ENCODE measurements at regions not wholly inside any gene's neighbourhood (a gene's known extent, or its start where the extent isn't known, plus 50 kb on each side); places are given as distances from the start of the nearest gene placed in this dataset.

DNA sequence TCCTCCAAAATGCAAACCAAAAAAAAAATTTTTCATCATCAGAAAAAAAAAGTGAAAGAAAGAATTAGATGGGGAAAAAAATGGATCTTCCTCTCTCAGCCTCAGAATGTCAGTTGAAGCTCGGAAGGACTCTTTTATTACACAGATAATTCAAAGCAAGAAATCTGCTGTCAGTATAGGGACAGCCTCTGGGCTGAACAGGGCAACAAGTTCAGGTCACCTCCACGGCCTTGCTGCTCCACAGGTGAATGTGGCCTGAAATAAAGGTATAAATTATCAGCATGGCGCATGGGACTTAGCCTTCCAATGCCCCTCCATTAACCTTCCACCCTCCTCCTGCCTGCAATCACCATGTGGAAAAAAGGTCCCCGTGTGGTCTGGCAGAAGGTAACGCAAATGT lies 316.8 kb upstream of the POU3F3 start:
- no peak for DNase-seq (ENCODE audit: low spot score)

DNA sequence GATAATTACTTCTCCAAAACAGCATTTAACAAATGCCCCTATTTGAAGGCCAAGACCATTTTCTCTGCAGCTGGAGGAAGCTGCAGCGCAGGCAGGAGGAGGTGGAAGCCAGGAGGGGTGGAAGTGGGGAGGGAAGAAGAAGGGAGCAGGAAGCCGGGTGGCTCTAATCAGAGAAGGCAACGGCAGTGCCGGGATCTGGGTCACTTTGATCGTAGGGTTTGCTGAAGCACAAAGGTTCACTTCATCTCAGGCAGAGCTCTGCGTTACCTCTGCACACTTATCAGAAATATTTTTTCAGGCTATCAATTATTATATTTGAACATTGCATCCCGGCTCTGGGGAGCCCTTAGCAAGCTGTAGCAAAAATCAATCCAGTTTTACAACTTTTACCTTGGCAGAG lies 315.8 kb upstream of the POU3F3 start:
- DNase-seq (ENCODE audit: low spot score), result no peak

DNA sequence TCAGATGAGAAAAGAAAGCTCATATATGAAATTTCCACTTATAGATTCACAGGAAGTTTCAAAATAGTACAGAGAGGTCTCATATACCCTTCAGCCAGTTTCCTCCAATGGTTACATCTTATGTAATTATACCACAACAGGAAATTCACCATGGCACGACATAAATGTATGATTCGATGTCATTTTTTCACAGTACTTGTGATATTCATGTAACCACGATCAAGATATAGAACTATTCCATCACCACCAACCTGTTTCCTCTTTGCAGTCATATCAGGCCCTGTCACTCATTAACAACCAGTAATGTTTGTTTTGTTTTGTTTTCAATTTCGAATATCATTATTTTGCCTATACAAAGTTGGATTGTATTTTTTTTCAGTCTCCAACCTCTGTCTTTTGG lies 314.3 kb upstream of the POU3F3 start:
- DNase-seq (ENCODE audit: low spot score), result no peak

DNA sequence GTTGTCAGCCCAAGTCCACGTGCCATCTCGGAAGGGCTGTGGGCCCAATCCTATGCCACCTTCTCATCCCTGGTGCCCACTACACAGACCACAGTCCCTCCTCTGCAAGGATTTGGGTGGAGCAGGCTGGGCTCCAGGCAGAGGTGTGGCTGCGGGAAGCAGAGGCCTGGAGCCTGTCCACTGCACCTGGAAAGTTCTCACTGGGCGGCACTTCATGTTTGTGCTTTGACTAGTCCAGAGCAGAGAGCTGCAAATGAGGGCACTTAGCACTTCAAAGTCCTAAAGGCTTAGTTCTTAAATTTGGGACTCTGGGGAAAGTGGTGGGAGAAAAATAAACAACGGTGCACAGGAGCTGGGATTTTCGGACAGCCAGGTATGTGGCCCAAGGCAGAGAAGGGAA lies 308.9 kb upstream of the POU3F3 start:
- no peak for DNase-seq (ENCODE audit: low spot score)

DNA sequence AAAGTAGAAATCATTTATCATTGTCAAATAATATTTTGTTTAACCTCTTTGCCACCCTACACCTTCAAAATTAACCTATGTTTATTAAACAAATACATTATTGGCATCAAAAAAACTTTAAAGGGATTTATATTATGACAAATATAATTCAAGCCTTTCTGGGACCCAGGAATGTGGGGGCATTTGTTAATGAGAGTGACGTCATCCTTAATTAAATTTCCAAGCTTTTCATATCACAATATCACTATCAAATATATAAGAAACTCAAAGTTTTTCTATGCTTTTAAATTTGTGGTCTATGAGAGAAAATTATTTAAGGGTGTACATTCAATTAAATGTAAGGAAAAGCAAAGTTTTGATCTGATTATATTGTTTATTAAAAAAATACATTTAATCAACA lies 307.4 kb upstream of the POU3F3 start:
- no peak for DNase-seq (ENCODE audit: low spot score)

DNA sequence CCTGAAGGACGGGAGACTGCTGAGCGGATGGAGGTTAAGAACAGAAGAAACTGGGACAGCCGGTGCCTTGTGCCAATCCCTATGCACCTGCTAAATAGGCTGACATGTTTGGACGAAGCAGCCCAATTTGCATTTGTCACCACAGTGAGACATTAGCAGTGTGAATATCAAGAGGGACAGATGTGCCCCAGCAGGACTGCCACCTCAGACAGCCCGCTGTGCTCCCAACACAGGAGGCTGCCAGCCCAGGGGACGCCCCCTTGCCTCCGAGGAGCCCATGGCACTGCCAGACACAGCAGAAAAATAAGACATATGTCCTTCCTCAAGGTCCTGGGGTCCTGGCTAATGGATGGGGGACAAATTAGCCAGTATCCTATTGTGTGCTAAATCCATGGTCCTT lies 306.7 kb upstream of the POU3F3 start:
- no peak for DNase-seq (ENCODE audit: low spot score)

DNA sequence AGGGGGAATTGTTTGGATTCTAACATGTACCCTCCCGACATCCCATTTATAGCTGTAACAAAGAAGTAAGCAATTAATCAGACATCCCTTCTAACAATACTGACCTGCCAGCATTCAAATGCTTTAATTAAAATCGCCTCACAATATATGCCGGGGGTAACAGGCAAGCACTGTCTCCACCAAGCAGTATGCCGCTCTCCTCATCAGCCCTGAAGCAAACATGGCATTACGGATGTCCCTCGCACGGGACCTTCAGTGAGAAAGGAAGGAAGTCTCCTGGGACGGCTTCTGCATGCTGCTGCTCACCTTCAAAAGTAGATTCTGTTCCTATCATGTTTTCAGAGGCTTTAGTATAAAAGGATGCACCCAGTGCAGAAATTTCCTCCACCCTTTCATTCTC lies 292.7 kb upstream of the POU3F3 start:
- no peak for DNase-seq (ENCODE audit: low spot score)

DNA sequence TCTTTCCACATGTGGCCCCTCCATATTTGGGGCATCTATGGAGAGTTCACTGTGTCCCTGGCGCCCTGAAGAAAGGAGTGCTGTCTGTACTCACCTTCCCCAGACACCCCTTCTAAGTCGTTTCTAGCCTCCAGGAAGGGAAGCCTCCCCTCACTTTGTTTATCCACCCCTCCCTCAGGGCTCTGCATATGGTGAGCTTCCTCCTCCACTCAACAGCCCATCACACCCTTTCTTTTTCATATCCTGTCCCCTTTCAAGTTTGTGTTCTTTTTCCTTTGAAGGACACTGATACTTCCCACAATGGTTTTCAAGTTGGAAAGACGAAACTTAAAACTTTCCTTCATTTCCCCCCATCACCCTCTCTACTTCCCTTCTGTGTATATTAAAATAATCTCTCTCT lies 291.4 kb upstream of the POU3F3 start:
- DNase-seq (ENCODE audit: low spot score), result no peak

DNA sequence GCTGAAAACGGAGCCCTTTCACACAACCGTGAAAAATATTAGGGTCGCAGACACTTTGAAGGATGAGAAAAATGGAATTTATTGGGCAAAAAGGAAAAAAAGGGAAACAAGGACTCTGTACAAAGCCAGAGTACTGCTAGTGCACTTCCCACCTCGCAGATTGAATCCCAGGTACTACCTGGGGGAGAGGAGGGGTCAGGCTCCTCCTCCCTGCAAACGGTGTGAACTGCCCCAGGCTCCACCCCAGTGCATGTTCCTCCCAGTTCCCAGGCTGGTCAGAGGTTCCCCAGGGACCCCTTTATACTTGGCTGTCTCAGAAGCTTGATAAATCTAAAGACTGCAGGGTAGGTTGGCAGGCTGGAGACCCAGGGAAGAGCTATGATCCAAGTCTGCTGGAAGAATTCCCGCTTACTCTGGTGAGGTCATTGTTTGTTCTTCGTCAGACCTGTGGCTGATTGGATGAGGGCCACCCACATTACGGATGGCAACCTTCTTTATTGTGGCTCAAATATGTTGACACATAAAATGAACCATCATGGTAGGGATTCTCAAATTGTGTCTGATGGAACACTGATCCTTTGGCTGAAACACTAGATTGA lies 290.4 kb upstream of the POU3F3 start:
- no peak for DNase-seq (ENCODE audit: low spot score)

DNA sequence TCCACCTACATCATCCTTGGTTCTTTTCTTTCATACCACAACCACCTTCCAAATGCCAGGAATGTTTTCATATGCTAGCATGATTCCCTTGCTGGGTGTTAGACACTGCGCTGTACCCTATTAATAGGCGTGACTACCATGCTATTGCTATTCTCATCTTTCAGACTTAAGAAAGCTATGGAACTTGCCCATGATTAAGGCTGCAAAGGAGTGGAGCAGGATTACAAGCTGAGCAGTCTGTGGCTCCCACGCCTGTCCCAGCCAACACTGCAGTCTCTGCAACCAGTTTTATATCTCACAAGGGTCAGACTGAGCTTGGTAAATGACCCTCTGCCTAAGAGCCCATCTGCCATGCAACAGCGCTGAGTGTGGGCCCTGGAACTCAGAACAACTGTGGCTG lies 285.7 kb upstream of the POU3F3 start:
- DNase-seq (ENCODE audit: low spot score), result no peak

DNA sequence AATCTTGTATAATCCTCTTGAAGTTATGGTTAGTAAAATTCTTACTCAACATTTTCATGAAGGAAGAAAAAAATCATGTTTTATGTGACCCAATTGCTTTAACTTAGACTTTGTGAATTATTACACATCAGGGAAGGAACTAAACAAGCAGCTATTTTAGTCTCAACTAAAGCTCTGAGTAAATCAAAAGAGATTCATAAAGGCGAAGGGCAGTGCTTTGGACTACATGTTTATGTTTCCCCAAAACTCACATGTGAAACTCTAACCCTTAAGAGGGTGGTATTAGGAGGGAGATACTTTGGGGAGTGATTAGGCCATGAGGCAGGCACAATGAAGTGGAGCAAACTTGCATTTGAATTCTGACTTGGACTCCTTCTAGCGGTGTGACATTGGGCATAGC lies 283.7 kb upstream of the POU3F3 start:
- DNase-seq (ENCODE audit: low spot score), result no peak

DNA sequence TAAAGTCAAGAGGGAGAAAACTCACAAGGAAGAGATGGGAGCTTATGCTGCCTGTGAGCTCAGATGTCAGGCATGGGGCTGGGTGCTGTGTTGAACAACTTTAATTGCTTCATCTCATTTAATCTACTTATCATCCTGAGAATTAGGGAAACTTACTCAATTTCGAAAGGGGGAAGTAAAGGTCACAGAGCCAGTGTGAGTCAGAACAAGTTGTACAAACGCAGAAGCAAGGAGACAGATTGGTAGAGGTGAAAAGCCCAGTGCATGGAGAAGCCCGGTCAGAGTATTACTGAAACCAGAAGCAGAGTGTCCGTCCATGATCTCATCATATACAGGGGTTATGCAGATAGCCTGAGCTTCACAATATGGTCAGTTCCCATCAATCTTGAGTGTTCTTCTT lies 281.1 kb upstream of the POU3F3 start:
- DNase-seq (ENCODE audit: low spot score), result no peak

DNA sequence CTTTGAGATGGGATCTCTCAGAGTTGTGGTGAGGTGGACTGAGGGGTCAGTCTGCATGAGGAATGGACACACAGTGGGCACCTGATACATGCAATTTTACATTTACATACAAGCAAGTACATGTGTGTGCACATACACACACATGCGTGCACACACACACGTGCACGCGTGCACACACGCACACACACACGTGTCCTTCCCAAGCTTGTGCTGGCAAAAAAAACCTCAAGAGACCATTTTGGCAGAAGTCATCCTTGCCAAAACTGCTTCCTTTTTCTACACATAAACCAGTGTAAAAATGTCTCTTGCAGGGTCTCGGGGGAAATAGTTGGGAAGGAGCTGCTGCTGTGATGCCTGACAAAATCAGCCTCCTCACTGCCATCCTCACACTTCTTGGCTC lies 279.5 kb upstream of the POU3F3 start:
- no peak for DNase-seq (ENCODE audit: low spot score)

DNA sequence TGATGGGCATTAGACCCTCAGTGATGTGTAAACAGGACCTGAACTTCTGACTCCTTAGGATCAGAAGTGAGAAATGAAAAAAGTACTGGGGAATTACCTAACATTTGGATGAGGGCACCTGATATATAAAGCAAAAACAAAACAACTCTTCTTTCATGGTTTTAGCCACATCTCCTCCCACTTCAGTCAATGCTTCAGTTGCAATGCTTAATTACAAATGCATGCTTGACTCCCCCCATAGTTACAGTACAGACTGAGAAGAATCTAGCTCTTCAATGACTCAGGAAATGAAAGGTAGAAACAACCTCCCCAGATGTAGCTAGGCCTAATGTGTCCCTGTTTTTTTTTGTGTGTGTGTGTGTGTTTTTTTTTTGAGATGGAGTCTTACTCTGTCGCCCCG lies 276.8 kb upstream of the POU3F3 start:
- DNase-seq (ENCODE audit: low spot score), result no peak

DNA sequence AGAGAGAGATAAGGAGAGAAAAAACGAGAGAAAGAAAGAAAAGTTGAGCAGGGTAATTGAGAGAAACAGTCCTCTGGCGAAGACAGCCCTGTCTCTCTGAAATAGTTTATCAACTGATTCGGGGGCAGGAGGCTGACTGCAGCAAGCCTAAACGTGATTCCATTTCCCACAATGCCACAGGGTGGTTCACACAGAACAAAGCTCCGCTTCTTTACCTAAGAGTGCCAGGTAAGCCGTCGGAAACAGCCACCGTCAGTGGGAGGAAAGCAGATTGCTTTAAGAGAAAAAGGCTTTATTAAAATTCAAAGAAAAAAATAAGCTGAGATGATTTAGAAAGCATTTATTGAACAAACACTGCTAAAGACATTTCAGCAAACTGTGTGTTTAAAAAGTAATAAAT lies 271.4 kb upstream of the POU3F3 start:
- no peak for DNase-seq (ENCODE audit: low spot score)

DNA sequence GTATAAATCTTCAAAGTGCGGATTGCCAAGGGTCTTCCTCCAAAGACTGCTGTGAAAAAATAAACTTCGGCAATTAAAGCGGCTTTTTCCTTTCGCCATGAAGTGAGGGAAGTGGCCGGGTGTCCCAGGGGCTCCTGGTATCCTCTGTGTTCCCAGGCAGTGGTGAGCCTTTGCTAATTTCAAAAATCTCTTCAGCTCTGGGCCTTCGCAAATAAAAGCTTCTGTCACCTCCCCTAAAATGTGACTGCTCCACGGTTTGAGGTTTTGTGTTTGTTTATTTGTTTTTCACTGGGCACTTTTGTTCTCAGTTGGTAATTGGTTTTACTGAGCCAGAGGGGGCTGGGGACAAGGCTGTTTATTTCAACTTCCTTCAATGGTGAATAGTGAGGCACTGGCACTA lies 270.1 kb upstream of the POU3F3 start:
- DNase-seq (ENCODE audit: low spot score), result no peak

DNA sequence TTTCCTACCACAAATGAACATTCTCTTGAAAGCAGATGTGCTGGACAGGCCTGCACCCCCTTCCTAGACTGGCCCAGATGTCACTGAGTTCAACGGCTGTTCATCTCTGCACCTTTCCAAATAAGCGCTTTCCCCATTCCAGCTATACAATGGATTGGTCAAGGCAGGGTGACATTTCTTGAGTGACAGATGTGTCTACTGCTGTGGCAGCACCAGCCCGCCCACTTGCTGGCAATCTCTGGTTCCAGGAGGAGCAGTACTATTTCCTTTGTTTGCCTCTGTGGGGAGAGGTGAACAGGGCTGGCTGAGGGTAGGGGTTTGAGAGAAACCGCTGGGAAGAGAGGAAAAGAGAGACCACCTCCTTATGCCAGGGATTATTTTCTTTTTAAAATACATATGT lies 269.5 kb upstream of the POU3F3 start:
- DNase-seq (ENCODE audit: low spot score), result peak; percentile 53

DNA sequence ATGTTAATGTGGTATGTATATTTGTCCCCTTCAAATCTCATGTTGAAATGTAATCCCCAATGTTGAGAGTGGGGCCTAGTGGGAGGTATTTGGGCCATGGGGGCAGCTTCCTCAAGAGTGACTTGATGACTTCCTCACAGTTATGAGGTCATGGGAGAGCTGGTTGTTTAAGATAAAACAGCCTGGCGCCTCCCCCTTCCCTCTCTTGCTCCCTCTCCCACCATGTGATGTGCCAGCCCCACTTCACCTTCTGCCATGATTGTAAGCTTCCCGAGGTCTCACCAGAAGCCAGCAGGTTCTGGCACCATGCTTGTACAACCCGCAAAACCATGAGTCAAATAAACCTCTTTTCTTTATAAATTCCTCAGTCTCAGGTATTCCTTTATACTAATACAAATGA lies 258.3 kb upstream of the POU3F3 start:
- DNase-seq (ENCODE audit: low spot score), result no peak

DNA sequence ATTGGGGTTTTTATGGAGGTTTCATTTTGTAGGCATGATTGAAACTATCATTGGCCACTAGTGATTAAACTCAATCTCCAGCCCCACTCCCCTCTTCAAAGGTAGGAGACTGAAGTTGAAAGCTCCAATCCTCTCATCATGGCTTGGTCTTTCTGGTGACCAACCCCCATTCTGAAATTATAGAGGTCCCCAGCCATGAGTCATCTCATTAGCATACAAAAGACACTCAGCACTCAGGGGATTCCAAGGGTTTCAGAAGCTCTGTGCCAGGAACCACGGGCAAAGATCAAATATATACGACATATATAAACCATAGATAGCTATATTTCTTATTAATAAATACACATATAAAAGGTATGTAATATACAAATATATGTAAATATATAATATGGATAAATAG lies 256.0 kb upstream of the POU3F3 start:
- DNase-seq (ENCODE audit: low spot score), result no peak

DNA sequence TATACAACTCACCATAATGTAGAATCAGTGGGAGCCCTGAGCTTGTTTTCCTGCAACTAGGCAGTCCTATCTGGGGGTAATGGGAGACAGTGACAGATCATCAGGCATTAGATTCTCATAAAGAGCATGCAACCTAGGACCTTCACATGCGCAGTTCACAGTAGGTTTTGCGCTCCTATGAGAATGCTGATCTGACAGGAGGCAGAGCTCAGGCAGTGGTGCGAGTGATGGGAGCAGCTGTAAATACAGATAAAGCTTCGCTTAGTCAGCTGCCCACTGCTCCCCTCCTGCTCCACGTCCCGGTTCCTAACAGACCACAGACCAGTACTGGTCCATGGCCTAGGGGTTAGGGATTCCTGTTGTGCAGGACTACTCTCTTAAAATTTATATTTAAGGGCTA lies 255.3 kb upstream of the POU3F3 start:
- DNase-seq (ENCODE audit: low spot score), result no peak

DNA sequence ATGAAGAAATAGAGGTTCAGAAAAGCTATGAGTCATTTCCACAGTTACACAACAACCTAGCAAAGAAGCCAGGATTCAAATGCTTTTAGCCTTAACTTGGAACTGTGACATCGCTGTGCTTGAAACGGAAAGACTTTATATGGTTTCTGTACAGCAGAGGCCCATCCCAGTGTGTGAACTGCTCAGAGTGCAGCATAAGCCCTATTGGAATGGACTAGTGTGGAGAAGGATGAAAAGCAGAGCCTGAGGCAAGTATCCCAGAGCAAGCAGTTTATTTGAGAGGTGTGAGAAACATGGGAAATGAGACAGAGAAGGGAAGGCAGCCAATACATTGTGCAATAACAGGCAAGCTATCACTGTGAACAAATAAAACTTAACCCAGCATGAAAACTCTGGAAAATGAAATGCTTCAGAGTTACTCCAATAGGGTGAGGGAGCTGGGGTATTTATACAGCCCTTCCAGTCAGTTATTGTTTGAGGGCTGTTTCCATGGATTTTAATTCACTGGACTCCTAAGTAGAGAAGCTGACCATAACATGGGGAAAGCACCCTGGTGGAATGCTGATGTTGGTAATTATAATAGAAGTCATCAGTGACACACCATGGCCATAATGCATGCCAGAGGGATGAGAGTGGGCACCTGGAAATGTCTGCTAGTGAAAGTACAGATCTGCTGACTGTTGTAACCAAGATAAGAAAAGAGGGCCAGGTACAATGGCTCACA lies 254.0 kb upstream of the POU3F3 start:
- no peak for DNase-seq (ENCODE audit: low spot score)

DNA sequence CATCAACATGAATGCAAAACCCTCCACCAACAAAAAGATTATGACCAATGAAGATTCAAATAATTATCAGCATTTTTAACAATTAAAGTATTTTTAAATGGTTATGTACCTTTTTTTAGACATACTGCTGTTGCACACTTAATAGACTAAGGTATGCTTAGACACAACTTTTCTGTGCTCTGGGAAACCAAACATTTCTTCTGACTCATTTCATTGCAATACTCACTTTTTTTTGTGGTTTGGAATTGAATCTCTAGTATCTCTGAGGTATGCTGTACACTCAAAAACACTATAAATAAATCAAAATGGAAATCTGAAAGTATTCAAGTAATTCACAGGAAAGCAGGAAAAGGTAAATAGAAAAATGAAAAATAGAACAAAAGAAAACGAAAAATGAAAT lies 247.9 kb upstream of the POU3F3 start:
- DNase-seq (ENCODE audit: low spot score), result no peak

DNA sequence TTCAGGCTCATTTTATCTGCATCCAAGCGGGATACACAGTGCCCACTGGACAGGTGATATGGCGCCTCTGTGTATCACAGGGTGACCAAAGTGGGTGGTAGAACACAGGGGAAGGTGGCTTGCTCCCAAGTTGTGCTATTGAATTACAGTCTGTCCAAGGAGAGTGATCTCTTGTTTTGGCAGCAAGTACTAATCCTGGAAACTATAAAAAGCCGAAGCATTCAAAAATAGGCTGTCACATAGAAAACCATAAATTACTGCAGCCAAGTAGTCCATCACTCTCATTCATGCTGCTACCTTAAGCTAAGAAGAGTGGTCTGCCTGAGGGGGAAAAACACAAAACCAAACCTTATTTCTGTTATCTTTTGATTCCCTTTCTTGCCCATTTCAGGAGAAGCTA lies 237.1 kb upstream of the POU3F3 start:
- DNase-seq (ENCODE audit: low spot score), result no peak

DNA sequence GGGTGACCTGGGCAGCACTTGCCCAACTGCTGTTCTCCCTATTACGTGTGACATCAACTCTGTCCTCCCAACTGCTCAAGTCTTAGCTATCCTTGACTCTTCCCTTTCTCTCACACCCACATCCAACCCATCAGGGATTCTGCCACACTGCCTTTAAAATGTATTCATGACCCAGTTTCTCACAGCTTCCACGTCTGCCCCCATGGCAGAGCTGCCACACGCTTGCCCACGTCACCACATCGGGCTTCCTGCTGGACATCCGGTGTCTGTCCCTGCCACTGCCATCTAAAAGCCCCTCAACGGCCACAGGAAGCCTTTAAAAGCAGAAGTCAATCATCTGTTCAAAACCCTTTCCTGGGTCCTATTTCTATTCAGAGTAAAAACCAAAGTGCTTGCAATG lies 233.1 kb upstream of the POU3F3 start:
- no peak for DNase-seq (ENCODE audit: low spot score)
